ENCODE measurements at regions not wholly inside any gene's neighbourhood (a gene's known extent, or its start where the extent isn't known, plus 50 kb on each side); places are given as distances from the start of the nearest gene placed in this dataset.
"Not testable (repeated sequence)": the region's sequence is repeated elsewhere in the genome, so short reads cannot be mapped to it uniquely, and the experiment has no call there.

- no peak for DNase-seq (ENCODE audit: low read depth)
Measured at GRCh38 chr2:52017646-52018235, 985.8 kb upstream of the NRXN1 start.

- DNase-seq (ENCODE audit: low read depth) = not testable (repeated sequence)
Measured at GRCh38 chr2:52006821-52007366, 975.0 kb upstream of the NRXN1 start.

- peak; percentile 67 for DNase-seq (ENCODE audit: low read depth)
Measured at GRCh38 chr2:52000151-52000855, 968.4 kb upstream of the NRXN1 start.

GRCh38 chr2:51998890-51999289, 967.0 kb upstream of the NRXN1 start:
- no peak for DNase-seq (ENCODE audit: low read depth)

GRCh38 chr2:51997571-51997970, 965.6 kb upstream of the NRXN1 start:
- no peak for DNase-seq (ENCODE audit: low read depth)

- DNase-seq (ENCODE audit: low read depth) = peak; percentile 73
Measured at GRCh38 chr2:51995293-51995692, 963.4 kb upstream of the NRXN1 start.

GRCh38 chr2:51994123-51994763, 962.3 kb upstream of the NRXN1 start:
- DNase-seq (ENCODE audit: low read depth) = no peak

- DNase-seq (ENCODE audit: low read depth) = no peak
Measured at GRCh38 chr2:51990684-51991083, 958.8 kb upstream of the NRXN1 start.

- no peak for DNase-seq (ENCODE audit: low read depth)
Measured at GRCh38 chr2:51986101-51986500, 954.2 kb upstream of the NRXN1 start.

- DNase-seq (ENCODE audit: low read depth) = peak; percentile 72
Measured at GRCh38 chr2:51981783-51982182, 949.9 kb upstream of the NRXN1 start.

GRCh38 chr2:51976623-51977022, 944.7 kb upstream of the NRXN1 start:
- no peak for DNase-seq (ENCODE audit: low read depth)

GRCh38 chr2:51971136-51971535, 939.2 kb upstream of the NRXN1 start:
- no peak for DNase-seq (ENCODE audit: low read depth)

- no peak for DNase-seq (ENCODE audit: low read depth)
Measured at GRCh38 chr2:51969347-51969746, 937.4 kb upstream of the NRXN1 start.

GRCh38 chr2:51960841-51961335, 929.0 kb upstream of the NRXN1 start:
- peak; percentile 11 for DNase-seq (ENCODE audit: low read depth)

- peak; percentile 6 for DNase-seq (ENCODE audit: low read depth)
Measured at GRCh38 chr2:51960281-51960680, 928.3 kb upstream of the NRXN1 start.

- DNase-seq (ENCODE audit: low read depth) = no peak
Measured at GRCh38 chr2:51959696-51960095, 927.8 kb upstream of the NRXN1 start.

- DNase-seq (ENCODE audit: low read depth) = peak; percentile 79
Measured at GRCh38 chr2:51953931-51954330, 922.0 kb upstream of the NRXN1 start.

GRCh38 chr2:51921076-51921475, 889.1 kb upstream of the NRXN1 start:
- DNase-seq (ENCODE audit: low read depth) = no peak

- peak; percentile 43 for DNase-seq (ENCODE audit: low read depth)
Measured at GRCh38 chr2:51920509-51920908, 888.6 kb upstream of the NRXN1 start.

- DNase-seq (ENCODE audit: low read depth) = peak; percentile 80
Measured at GRCh38 chr2:51919395-51919794, 887.5 kb upstream of the NRXN1 start.

GRCh38 chr2:51918113-51918512, 886.2 kb upstream of the NRXN1 start:
- DNase-seq (ENCODE audit: low read depth) = peak; percentile 80

GRCh38 chr2:51903728-51904127, 871.8 kb upstream of the NRXN1 start:
- no peak for DNase-seq (ENCODE audit: low read depth)

- no peak for DNase-seq (ENCODE audit: low read depth)
Measured at GRCh38 chr2:51899643-51900042, 867.7 kb upstream of the NRXN1 start.

All from iris pigment epithelial cell (primary cell).